Neural progenitor cell (in vitro differentiated cells): ENCODE measurements at regions not wholly inside any gene's neighbourhood (a gene's known extent, or its start where the extent isn't known, plus 50 kb on each side); places are given as distances from the start of the nearest gene placed in this dataset.
A peak's percentile ranks its signal among the peaks of the same experiment; 100 is the strongest.

ENCODE experiments used
- DNase-seq: peaks from one replicate; pipeline ENCODE4 v3.0.0-alpha.2; 2016; ENCODE audit warnings: low spot score
- H2AFZ ChIP-seq: fragments of 200-600 bp; sonication (generic); replicated peaks from 2 replicates; pipeline ENCODE4 v1.6.1; 2016; ENCODE audit warnings: antibody characterized with exemption
- H3F3A ChIP-seq: fragments of 200-600 bp; sonication (generic); 2 replicates; pipeline ENCODE4 v1.6.1; 2016; ENCODE audit warnings: antibody characterized with exemption, low read depth
- H3K27ac ChIP-seq: fragments of 200-600 bp; sonication (generic); 2 replicates; pipeline ENCODE4 v1.5.1; 2016; ENCODE audit warnings: mild to moderate bottlenecking
- H3K27me3 ChIP-seq: fragments of 200-600 bp; sonication (generic); 2 replicates; pipeline ENCODE4 v1.6.1; 2016; ENCODE audit warnings: mild to moderate bottlenecking, moderate library complexity
- H3K36me3 ChIP-seq: fragments of 200-600 bp; sonication (generic); 2 replicates; pipeline ENCODE4 v1.5.1; 2016
- H3K4me1 ChIP-seq: fragments of 200-600 bp; sonication (generic); 2 replicates; pipeline ENCODE4 v1.6.1; 2016; ENCODE audit warnings: mixed run types
- H3K4me2 ChIP-seq: fragments of 200-600 bp; sonication (generic); 2 replicates; pipeline ENCODE4 v1.6.1; 2016
- H3K4me3 ChIP-seq: fragments of 200-600 bp; sonication (generic); 2 replicates; pipeline ENCODE4 v1.5.1; 2016
- H3K79me2 ChIP-seq: fragments of 200-600 bp; sonication (generic); 2 replicates; pipeline ENCODE4 v1.6.1; 2016; ENCODE audit warnings: low read depth
- H3K9ac ChIP-seq: fragments of 200-600 bp; sonication (generic); 2 replicates; pipeline ENCODE4 v1.6.1; 2016
- H3K9me3 ChIP-seq: fragments of 200-600 bp; sonication (generic); 2 replicates; pipeline ENCODE4 v1.5.1; 2016; ENCODE audit warnings: low read depth
- H4K20me1 ChIP-seq: fragments of 200-600 bp; sonication (generic); 2 replicates; pipeline ENCODE4 v1.6.1; 2016; ENCODE audit warnings: low read depth
- H3K27ac Mint-ChIP-seq: 3 replicates; pipeline ENCODE4 v1.8.0; 2021; ENCODE audit warnings: mixed read lengths
- H3K27me3 Mint-ChIP-seq: 2 replicates; pipeline ENCODE4 v1.8.0; 2022; ENCODE audit warnings: low read depth, mild to moderate bottlenecking, inconsistent platforms, moderate library complexity, mixed read lengths; ENCODE audit not compliant: insufficient read depth
- H3K36me3 Mint-ChIP-seq: 3 replicates; pipeline ENCODE4 v1.8.0; 2021; ENCODE audit warnings: mixed read lengths
- H3K4me1 Mint-ChIP-seq: 3 replicates; pipeline ENCODE4 v1.8.0; 2021; ENCODE audit warnings: mixed read lengths
- H3K4me3 Mint-ChIP-seq: 3 replicates; pipeline ENCODE4 v1.8.0; 2021; ENCODE audit warnings: mild to moderate bottlenecking, moderate library complexity, mixed read lengths
- H3K9me3 Mint-ChIP-seq: 3 replicates; pipeline ENCODE4 v1.8.0; 2020; ENCODE audit warnings: mixed read lengths
- EZH2 ChIP-seq: fragments of 200-600 bp; sonication (generic); IDR thresholded peaks from 2 replicates; pipeline ENCODE4 v1.6.1; 2017; ENCODE audit warnings: antibody characterized with exemption, mild to moderate bottlenecking, moderate library complexity
- EZH2phosphoT487 ChIP-seq: fragments of 200-600 bp; sonication (generic); IDR thresholded peaks from 2 replicates; pipeline ENCODE4 v1.6.1; 2017; ENCODE audit warnings: antibody characterized with exemption
- TF ChIP-seq, protein P1 (sequence below): fragments of 200-600 bp; sonication (generic); IDR thresholded peaks from 2 replicates; pipeline ENCODE4 v1.5.1; 2017; ENCODE audit warnings: antibody characterized with exemption, mild to moderate bottlenecking

DNA sequence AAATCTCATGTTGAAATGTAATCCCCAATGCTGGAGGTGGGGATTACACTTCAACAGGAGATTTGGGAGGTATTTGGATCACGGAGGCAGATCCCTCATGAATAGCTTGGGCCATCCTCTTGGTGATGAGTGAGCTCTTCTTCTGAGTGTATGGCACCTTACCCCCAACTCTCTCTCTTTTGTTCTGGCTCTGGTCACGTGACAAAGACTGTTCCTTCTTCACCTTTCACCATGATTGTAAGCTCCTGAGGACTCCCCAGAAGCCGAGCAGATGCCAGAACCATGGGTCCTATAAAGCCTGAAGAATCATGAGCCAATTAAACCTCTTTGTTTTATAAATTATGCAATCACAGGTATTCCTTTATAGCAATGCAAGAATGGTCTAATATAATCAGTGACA is 684.2 kb downstream of the LIG4 start:
- H4K20me1 ChIP-seq = no peaks in the 10 kb centered on the region

DNA sequence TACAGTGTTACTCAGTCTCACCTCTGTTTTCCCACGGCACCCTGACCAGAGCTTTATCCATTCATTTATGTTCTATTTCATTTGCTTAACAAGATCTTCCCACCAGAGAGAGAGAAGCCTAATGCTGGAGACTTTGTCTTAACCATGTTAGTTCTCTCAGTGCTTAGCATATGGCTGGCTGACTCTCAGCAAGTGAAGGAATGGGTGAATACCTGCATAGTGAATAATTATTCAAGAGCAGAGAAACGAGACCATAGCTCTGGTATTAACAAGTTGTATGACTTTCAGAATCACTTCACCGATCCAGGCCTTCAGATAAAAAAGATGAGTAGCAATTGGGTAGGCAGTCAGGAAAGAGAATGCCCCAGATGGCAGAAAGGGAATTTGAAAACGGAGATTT is 686.3 kb downstream of the LIG4 start:
- no peak overlapping the region for H3K9ac ChIP-seq
- H3K4me3 ChIP-seq = no peak overlapping the region
- Mint-ChIP-seq H3K4me1 (peaks cover 11% of the 10 kb centered on the region), H3K4me3 (no peak overlapping the region), H3K27ac (no peak overlapping the region), H3K9me3 (no peaks in the 10 kb centered on the region), H3K36me3 (no peaks in the 10 kb centered on the region), H3K27me3 (no peaks in the 10 kb centered on the region)
- H3F3A ChIP-seq = no peaks in the 10 kb centered on the region
- DNase-seq = no peak
- no peak overlapping the region for H3K27ac ChIP-seq
- TF ChIP-seq, protein P1, sequence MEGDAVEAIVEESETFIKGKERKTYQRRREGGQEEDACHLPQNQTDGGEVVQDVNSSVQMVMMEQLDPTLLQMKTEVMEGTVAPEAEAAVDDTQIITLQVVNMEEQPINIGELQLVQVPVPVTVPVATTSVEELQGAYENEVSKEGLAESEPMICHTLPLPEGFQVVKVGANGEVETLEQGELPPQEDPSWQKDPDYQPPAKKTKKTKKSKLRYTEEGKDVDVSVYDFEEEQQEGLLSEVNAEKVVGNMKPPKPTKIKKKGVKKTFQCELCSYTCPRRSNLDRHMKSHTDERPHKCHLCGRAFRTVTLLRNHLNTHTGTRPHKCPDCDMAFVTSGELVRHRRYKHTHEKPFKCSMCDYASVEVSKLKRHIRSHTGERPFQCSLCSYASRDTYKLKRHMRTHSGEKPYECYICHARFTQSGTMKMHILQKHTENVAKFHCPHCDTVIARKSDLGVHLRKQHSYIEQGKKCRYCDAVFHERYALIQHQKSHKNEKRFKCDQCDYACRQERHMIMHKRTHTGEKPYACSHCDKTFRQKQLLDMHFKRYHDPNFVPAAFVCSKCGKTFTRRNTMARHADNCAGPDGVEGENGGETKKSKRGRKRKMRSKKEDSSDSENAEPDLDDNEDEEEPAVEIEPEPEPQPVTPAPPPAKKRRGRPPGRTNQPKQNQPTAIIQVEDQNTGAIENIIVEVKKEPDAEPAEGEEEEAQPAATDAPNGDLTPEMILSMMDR = no peak
- TF ChIP-seq EZH2 (no peak), EZH2phosphoT487 (no peak)
- no peak overlapping the region for H3K4me2 ChIP-seq
- H3K4me1 ChIP-seq = peaks cover 5% of the 10 kb centered on the region
- no peaks in the 10 kb centered on the region for H3K36me3 ChIP-seq
- no peaks in the 10 kb centered on the region for H3K27me3 ChIP-seq
- H3K9me3 ChIP-seq = no peaks in the 10 kb centered on the region
- no peak overlapping the region for H2AFZ ChIP-seq
- no peaks in the 10 kb centered on the region for H3K79me2 ChIP-seq
- no peaks in the 10 kb centered on the region for H4K20me1 ChIP-seq

More for the DNA sequence above, 684.2 kb downstream of the LIG4 start:
- Mint-ChIP-seq H3K27ac (no peak overlapping the region), H3K36me3 (no peaks in the 10 kb centered on the region), H3K4me1 (peaks cover 11% of the 10 kb centered on the region), H3K4me3 (no peak overlapping the region), H3K27me3 (no peaks in the 10 kb centered on the region), H3K9me3 (peaks cover 3% of the 10 kb centered on the region)
- no peak overlapping the region for H3K4me2 ChIP-seq
- H3K27ac ChIP-seq = no peak overlapping the region
- no peak overlapping the region for H3K4me3 ChIP-seq
- no peak for DNase-seq
- no peaks in the 10 kb centered on the region for H3K36me3 ChIP-seq
- no peaks in the 10 kb centered on the region for H3K27me3 ChIP-seq
- H3K4me1 ChIP-seq = peaks cover 5% of the 10 kb centered on the region
- no peaks in the 10 kb centered on the region for H3K79me2 ChIP-seq
- no peaks in the 10 kb centered on the region for H3K9me3 ChIP-seq
- H3F3A ChIP-seq = no peaks in the 10 kb centered on the region
- TF ChIP-seq, protein P1 = no peak
- no peak for TF ChIP-seq EZH2phosphoT487
- TF ChIP-seq EZH2 = no peak
- no peak overlapping the region for H2AFZ ChIP-seq
- no peak overlapping the region for H3K9ac ChIP-seq

DNA sequence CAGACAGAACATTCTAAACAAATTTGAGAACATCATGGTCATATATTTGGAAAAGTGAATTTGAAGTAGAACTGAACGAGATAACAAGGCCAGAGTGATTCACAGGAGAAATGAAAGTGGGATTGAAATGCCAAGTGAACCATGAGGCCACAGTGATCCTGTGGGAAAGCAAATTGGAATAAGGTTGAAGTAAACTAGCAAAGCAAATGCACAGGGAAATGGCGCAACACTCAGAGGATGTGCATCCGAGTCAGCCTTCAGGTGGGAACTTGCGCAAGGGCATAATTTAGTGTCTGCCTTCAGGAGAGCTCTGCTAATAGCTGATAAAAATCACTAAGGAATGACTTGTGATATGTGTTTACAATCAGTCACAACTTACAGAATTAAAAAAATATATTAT is 696.6 kb downstream of the LIG4 start:
- Histone ChIP-seq H3K9ac (no peak overlapping the region), H3K4me3 (no peak overlapping the region), H3K9me3 (no peaks in the 10 kb centered on the region), H3K4me1 (peaks cover 21% of the 10 kb centered on the region), H4K20me1 (no peaks in the 10 kb centered on the region), H3K4me2 (no peak overlapping the region), H3K27me3 (no peaks in the 10 kb centered on the region), H3F3A (no peaks in the 10 kb centered on the region), H3K27ac (no peak overlapping the region), H3K79me2 (no peaks in the 10 kb centered on the region), H3K36me3 (no peaks in the 10 kb centered on the region), H2AFZ (no peak overlapping the region)
- no peaks in the 10 kb centered on the region for H3K9me3 Mint-ChIP-seq
- no peak for DNase-seq
- H3K4me1 Mint-ChIP-seq = peaks cover 5% of the 10 kb centered on the region
- no peaks in the 10 kb centered on the region for H3K36me3 Mint-ChIP-seq
- TF ChIP-seq, protein P1 = no peak
- TF ChIP-seq EZH2 (no peak), EZH2phosphoT487 (no peak)
- no peak overlapping the region for H3K27ac Mint-ChIP-seq
- H3K4me3 Mint-ChIP-seq = no peak overlapping the region
- H3K27me3 Mint-ChIP-seq = no peaks in the 10 kb centered on the region

GRCh38 chr13:107518292-107518691 is 697.0 kb downstream of the LIG4 start:
- Histone ChIP-seq H3K4me1 (peaks cover 25% of the 10 kb centered on the region), H3K27ac (no peak overlapping the region), H3K4me3 (no peak overlapping the region), H3K27me3 (no peaks in the 10 kb centered on the region), H4K20me1 (no peaks in the 10 kb centered on the region), H3K9me3 (no peaks in the 10 kb centered on the region), H2AFZ (no peak overlapping the region), H3K4me2 (no peak overlapping the region), H3K79me2 (no peaks in the 10 kb centered on the region), H3K36me3 (no peaks in the 10 kb centered on the region), H3F3A (no peaks in the 10 kb centered on the region), H3K9ac (no peak overlapping the region)
- Mint-ChIP-seq H3K36me3 (no peaks in the 10 kb centered on the region), H3K4me1 (peaks cover 5% of the 10 kb centered on the region), H3K9me3 (no peaks in the 10 kb centered on the region), H3K27me3 (no peaks in the 10 kb centered on the region), H3K27ac (no peak overlapping the region), H3K4me3 (no peak overlapping the region)
- peak; percentile 7 for DNase-seq
- TF ChIP-seq, protein P1 = no peak
- no peak for TF ChIP-seq EZH2
